GM04503 (cell line): ENCODE measurements at regions not wholly inside any gene's neighbourhood (a gene's known extent, or its start where the extent isn't known, plus 50 kb on each side); places are given as distances from the start of the nearest gene placed in this dataset.
"Not testable (repeated sequence)": the region's sequence is repeated elsewhere in the genome, so short reads cannot be mapped to it uniquely, and the experiment has no call there.

ENCODE experiments used
- DNase-seq: peaks from one replicate; pipeline ENCODE4 v3.0.0-alpha.2; 2012; ENCODE audit warnings: low read depth

DNA sequence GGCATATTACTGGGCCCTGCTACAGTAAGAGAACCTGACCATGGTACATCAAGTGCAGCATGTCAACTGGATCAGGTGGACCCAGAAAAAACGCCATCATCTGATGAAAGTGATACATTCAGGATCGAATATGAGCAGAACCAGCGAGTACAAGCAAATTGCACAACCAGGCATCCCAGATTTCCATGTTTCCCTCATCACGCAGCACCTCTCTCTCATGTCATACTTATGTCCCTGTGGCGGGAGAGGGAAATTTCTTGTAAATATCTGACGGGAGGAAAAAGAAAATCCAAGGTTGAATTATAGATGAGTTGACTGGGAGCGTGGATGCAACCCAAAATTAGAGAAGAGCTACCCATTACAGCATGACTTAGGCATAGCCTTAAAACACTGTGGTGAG lies 608.5 kb upstream of the FAT1 start:
- no peak for DNase-seq

DNA sequence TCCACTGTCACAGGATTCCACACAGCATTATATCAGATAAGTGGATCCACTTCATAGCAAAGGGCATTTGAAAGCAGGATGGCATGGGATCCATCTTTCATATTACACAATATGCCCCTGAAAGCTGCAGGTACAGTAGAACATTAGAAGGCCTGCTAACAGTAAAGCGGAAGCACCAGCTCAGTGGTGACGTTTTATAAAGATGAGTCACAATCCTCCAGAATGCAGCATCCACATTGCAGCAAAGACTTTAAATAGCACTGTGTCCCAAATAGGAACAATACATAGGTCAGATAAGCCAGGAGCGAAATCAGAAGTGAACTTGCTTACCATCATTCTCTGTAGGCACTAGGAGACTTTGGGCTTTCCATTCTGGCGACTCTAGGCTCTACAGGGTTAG lies 609.5 kb upstream of the FAT1 start:
- no peak for DNase-seq

DNA sequence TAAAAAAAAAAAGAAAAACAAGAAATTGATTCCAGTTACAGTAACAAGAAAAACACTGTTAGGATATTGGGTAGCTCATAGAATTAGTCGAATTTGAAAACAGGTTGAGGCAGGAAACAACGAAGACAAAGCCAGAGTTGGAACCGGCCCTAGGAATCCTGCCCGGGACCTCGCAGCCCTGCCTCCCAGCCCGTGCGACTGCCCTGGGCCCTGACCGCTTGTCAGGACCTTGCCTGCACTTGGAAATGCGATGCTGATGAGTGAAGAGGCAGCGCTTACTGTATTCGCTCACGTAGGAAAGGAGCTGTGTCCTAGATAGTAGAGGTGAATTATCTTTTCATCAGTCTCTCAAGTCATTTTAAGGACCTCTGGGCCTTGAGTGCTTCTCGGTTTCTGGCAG lies 611.7 kb upstream of the FAT1 start:
- no peak for DNase-seq

DNA sequence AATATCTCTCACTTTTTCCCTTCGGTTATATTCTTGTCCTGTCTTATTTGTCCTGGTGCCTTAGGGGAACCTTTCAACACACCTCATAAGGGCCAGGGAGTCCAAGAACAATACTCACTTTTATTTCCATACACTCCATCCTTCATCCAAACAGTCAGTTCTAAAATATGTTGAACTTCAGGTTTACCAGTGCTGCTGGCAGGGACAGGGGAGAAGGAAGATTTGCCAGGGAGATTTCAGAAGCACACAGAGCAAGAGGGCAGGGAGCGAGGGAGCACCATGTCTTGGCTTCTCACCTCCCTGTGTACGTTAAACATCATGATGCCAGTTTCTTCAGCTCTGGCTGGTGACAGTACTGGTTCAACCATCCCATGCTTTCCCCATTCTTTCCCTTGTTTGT lies 631.1 kb upstream of the FAT1 start:
- DNase-seq: no peak

DNA sequence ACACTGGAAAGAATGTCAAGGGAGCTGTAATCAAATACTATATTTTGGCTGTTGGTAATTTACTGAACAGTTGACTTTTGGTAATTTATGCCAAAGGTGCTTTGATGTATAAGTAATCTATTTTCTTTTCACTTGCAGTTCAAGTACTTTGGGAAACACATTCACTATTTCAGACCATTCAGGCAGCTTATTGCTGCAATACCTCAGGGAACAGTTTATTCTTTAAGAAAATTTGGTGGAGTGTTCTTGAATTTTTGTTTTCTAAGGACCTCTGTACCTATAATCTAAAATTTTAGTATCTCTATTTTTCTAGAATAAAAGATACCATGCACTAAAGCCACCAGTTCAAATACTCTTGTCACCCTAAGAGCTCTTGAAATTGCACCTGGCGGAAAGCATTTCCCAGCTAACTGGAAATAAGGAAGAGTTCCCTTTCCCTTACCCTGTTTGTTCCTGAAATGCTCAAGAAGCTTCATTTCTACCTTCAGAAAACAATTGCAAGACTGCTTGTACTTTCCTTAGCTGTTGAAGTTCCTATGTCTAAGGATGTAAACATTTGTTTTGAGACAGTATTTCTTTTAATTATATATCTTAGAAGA lies 633.5 kb upstream of the FAT1 start:
- no peak for DNase-seq

DNA sequence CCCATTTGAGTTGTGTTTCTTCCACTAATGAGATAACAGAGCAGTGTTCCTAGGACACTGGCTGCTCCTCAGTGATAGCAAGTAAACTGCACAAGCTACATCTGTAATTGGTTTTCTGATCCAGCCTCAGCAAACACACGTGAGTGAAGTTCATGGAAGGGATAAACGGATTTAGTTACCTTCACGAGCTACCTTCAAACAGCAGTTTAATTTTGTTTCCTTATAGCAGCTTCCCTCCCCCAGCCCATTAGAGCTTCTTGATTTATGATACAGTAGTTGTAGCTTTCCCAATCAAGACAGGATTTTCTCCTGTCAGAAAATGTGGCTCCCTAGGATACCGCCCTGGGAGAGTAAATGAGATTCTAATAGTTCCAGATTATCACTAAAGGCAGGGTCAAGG lies 634.2 kb upstream of the FAT1 start:
- DNase-seq: no peak

DNA sequence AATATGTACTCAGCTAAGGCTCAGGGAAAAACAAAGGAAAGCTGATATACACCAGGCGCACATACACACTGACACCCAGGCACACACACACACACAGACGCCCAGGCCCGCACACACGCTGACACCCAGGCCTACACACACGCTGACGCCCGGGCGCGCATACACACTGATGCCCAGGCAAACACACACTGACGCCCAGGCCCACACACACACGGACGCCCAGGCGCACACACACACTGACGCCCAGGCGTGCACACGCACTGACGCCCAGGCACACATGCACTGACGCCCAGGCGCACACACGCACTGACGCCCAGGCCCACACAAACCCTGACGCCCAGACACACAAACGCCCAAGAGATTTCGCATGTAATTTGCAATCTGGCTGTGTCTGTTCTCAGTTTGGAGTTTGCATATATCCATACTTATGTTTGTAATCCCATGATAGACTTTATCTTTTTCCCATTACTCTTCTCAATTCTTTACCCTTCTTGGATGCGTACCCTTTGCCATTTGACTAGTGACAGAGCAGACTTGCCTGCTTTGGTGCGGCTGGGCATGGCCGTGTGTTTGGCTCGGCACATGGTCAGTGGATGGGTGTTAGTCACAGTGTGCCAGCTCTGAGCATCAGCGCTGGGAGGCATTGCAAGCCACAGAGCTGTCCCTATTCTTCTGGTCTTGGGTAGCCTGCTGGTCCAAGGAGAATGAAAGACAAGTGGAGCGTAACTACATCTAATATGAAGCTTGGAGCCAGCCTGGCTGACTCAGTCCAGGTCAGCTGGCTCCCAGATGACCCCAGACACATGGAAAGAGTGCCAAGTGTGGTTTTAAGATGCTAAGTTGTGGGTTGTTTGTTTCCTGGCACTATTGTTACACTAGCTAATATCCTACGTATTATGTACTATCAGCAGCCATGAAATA lies 632.4 kb upstream of the ZFP42 start:
- no peak for DNase-seq

DNA sequence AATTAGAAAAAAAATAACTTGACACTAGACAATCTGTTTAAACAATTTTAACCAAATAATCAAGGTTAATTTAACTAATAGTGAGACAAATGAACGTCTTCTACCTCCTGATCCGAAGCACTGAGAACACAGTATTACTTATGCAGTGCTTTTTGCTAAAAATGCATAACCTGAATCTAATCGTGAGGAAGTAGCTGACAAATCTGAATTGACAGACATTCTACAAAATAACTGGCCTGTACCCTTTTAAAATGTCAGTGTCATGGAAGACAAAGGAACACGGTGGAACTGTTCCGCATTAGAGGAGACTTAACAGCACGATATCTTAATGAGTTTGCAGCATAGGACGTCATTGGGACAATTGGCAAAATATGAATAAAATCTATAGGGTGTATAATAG lies 631.2 kb upstream of the ZFP42 start:
- DNase-seq: no peak

DNA sequence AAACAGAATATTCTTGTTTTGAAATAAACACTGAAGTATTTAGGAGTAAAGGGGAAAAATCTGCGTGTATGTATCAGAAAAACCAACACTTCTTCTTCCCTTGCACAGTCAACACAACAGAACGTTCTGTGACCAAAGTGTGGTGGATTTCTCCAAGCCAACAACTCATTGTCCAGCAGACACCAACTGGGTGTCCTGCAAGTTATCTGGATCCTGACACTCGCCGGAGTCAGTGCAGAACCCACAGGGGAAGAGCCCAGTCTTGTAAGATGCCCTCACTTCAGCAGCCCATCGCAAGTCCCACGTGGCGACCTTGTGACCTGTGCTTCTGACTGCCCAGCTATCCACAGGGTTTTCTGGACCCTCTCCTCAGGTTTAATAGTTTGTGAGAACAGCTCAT lies 630.7 kb upstream of the ZFP42 start:
- DNase-seq: no peak

DNA sequence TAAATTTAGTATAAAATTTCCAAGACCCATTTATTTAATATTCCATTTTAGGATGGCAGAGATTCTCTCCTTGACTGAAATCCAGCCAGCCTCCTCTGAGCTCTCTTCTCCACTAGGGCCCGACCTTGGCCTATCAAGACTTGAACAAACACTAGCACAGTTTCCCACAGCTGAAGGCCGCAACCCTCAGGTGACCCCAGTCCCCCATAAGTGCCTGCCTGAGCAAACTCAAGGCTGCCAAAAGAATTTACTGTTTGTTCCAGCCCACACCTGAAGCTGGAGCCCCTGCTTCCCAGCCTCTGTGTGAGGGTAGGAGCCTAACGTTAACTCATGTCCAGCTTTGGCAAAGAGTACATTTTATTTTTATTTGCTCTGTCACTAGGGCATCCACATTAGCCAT lies 629.0 kb upstream of the ZFP42 start:
- DNase-seq: no peak

DNA sequence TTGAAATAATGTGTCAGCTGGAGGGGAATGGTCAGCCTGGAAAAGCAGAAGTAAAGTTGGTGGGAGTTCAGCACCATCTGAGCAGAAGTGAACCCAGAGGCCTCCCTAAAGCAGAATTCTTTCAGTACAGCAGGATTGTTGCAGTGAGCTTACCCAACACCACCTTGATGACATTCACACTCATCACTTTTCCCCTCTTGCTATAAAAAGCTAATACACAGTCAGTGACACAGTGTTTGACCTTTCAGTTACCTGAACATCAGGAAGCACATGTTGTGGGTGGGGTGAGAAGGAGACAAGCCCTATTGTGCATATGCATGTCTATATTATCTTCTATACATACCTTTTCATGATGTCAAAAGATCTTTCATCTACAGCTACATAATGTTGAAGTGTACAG lies 624.7 kb upstream of the ZFP42 start:
- no peak for DNase-seq

DNA sequence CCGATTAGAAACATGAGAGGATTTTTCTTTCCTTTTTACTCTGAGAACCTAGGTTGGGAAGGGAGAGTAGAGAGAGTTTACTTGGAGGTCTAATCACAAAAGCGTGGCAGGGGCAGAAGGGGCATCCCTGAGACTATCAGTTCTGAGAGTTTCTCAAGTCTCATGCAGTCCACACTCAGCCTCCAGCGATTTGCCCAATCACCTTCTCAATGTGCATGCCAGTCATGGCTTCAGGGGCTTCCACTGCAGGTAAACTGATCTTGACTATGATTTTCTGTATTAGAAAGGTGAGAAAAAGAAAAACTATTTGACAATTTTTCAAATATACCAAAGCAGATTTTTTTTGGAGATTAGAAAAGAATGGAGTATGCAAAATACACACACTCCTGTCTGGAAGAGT lies 617.1 kb upstream of the ZFP42 start:
- DNase-seq: no peak

DNA sequence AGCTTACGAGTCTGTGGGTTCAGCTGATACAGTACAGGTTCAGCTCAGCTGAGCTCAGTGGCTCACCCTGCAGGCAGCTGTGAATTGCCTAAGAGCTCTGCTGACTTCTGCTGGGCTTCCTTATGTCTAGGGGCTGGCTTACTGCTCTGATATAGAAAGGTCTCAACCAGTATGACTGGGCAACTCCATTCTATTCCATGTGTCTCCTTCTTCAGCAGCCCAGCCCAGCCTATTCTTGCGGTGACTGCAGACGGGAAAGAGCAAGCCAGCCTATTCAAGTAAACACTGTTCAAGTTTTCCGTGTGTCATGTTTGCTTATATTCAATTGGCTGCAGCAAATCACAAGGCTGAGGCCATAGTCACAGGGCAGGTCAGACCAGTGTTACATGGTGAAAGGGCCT lies 615.4 kb upstream of the ZFP42 start:
- no peak for DNase-seq

DNA sequence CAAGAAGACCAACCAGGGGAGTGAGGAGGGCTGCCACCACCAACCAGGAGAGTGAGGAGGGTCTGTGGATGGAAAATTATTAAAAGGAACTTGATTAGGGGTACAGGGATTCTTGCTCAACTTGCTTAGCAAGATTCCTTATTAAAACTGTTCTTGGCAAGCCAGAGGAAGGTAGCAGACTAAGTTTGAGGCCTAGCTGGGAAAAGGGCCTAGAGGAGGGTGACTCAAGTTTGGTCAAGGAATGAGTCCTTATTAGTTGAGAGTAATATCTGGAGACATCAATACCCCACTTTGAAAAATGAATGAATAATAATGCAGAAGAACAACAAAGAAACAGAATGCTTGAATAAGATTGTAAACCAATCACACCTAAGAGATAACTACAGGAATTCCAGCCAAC lies 612.4 kb upstream of the ZFP42 start:
- no peak for DNase-seq

DNA sequence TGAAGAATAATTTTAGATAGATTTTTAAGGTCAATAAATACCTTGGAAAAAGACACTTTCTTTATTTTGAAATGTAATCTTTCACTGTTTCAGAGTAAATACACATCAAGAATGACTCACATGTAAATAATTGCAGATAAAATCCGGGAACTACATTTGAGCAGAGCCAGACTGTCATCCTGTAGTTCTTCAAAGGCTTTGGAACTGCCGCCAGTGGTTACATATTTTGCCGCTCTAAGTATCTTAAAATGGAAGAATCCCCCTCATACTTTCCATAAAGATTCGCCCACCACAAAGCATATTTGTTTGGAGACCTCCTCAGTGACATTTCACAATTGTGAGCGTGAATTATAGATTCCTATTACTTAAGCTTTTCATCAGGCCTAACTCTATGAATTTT lies 607.8 kb upstream of the ZFP42 start:
- DNase-seq: no peak

DNA sequence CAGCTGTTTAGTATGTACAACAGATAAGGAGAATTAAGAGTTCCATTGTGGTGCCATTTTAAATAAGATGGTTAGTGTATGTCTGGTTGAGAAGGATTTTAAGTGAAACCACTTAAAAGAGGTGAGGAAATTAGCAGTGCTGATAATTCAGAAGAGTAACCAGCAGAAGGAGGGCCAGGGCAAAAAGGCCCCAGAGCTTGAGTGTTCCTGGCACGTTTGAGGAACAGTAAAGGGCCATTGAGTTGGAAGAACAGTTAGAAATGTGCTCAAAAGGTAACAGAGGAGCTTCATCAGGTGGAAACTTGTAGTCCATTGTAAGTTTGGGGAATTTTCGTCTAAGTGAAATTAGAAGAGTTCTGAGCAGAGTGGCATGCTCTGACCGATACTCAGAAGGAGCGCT lies 606.2 kb upstream of the ZFP42 start:
- DNase-seq: no peak

DNA sequence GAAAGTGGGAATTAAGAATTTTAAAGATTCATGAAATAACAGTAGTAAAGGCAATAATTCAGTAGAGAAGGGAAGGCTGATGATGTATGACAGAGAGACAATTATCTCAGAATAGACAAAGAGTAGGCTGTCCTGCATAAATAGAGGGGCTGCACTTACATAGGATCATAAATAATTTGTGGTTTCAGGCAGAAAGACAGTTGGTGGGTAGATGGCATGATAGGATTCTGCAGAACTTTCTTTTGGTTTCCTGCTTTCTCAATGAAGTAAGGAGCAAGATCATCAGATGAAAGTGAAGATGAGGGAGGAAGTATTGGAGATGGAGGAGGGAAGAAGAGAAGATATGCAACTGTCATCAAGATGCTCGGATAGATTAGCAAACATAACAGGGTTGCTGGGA lies 604.9 kb upstream of the ZFP42 start:
- DNase-seq: no peak

DNA sequence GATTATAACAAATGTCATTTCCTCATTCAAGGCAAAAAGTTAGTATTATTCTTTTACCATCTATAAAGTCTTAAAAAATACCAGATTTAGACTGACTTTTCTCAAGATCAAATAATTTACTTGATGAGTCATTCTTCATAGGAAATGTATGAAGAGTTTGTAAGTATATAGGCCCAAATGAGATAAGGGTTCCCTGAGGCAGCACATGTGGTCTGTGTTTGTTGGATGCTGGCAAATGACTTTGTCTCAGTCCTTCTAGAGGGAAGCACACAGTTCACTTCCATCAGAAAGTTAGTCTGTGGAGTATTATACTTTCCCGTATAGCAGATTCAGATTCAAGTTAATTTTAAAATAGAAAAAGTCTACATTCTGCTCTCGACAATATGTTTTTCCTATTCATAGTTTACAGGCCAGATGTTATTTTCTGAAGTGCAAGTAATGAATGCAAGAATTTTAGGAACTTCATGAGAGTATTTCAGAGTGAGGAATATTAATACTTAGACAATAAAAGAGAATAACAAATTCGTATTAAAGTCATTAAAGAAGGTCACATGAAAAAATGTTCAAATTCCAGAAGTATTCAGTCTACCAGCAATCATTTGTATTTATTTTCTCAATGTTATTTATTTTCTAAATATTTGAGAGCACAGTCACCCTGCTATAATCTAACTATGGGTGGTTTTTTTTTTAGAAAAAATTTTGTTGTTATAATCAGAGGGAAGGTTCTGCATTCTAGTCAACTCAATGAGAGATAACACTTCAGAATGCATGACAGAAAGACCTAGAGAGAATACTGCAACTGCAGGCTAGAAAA lies 601.8 kb upstream of the ZFP42 start:
- peak; percentile 28 for DNase-seq

DNA sequence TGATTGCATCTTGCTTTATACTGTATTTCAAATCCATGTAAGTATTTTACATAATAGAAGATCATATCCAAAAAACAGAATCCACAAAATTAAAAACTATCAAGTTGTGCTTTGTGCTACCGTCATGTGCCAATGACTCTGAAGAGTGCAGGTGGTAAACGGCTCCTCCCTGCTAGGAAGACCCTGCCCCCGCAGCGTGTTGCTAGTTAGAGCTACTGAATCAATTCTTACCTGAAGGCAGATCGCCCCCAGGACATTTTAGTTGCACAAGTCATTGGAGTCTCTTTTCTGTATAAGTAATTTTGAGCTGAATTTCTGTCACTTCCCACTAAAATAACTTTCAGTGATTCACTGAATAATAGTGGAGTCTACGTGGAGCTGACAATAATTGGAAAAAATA lies 599.5 kb upstream of the ZFP42 start:
- no peak for DNase-seq

DNA sequence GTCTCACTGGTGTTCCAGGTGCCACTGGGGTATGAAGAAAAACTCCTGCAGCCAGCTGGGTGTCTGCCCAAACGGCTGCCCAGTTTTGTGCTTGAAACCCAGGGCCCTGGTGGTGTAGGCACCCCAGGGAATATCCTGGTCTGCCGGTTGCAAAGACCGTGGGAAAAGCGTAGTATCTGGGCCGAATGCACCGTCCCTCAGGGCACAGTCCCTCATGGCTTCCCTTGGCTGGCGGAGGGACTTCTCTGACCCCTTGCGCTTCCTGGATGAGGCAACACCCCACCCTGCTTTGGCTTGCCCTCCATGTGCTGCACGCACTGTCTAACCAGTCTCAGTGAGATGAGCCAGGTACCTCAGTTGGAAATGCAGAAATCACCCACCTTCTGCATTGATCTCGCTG lies 587.1 kb upstream of the ZFP42 start:
- DNase-seq: not testable (repeated sequence)

DNA sequence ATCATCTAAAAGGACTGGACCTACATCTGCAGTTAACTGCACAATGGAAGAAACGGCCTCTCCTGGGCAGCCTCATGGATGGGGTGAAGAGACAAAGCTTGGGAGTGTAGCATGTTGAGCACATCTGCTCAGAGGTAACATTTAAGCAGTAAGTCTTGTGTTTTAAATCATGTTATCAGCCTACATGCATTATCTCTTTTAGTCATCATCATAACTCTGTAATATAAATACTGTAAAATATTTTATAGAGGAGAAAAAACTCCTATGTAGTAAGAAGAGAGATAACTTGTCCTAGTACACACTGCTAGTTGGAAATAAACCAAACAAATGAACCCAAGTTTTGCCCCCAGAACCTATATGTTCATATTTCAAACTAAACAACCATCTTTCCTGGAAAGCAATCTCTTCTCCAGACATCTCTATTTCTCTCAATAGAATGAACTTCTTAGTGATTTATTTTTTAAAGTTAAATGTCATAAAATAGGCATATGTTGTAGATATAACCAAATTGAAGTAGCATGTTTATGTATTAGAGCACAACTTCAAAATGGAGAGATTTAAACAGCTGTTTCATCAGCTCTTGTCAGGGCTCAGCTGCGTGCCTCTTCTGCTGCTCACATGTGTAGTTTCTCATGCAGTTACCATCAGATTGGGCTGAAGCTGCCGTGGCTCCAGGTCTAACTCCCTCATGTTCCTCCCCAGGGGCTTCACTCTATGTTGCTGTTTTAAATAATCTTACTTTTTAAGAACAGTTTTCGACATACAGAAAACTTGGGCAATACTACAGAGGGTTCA lies 581.8 kb upstream of the ZFP42 start:
- DNase-seq: no peak

DNA sequence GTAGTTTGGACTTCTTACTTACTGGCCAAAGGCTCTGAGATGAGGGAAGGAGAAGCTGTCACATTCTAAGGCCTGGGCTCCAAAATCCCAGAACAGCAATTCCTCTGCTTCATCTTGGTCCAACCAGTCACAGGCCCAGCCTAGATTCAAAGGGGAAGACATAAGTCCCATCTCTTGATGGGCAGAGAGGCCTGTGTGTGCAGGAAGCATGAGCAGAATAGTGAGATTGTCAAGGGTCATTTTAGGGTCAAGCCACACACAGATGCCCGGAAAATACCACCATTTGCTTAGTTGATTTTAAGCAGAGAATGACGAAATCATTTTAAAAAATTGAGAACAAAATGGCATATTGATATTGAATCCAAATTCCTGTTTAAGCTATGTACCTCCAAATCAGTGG lies 580.9 kb upstream of the ZFP42 start:
- DNase-seq: no peak
